Cerebellar cortex (tissue), 1 donor: ENCODE measurements at regions not wholly inside any gene's neighbourhood (a gene's known extent, or its start where the extent isn't known, plus 50 kb on each side); places are given as distances from the start of the nearest gene placed in this dataset.

Experiments
- DNase-seq: peaks from one replicate; pipeline ENCODE4 v3.0.0-alpha.2; 2015; ENCODE audit warnings: low spot score

- DNase-seq, result no peak
Observed at GRCh38 chr17:79218175-79218824, 143.7 kb downstream of the ENGASE start.

GRCh38 chr17:79217473-79218135 lies 143.0 kb downstream of the ENGASE start:
- no peak for DNase-seq

- DNase-seq, result no peak
Observed at GRCh38 chr17:79216826-79217225, 142.2 kb downstream of the ENGASE start.

- no peak for DNase-seq
Observed at GRCh38 chr17:79216391-79216790, 141.8 kb downstream of the ENGASE start.

- no peak for DNase-seq
Observed at GRCh38 chr17:79215631-79216030, 141.0 kb downstream of the ENGASE start.

- DNase-seq, result peak; percentile 72
Observed at GRCh38 chr17:79214940-79215604, 140.4 kb downstream of the ENGASE start.

GRCh38 chr17:79214459-79214858 lies 139.8 kb downstream of the ENGASE start:
- no peak for DNase-seq

GRCh38 chr17:79213305-79213704 lies 138.7 kb downstream of the ENGASE start:
- no peak for DNase-seq

GRCh38 chr17:79212149-79213087 lies 137.8 kb downstream of the ENGASE start:
- no peak for DNase-seq

GRCh38 chr17:79211061-79211770 lies 136.6 kb downstream of the ENGASE start:
- DNase-seq, result peak; percentile 81

- no peak for DNase-seq
Observed at GRCh38 chr17:79210638-79211037, 136.0 kb downstream of the ENGASE start.

GRCh38 chr17:79207960-79208359 lies 133.3 kb downstream of the ENGASE start:
- peak; percentile 54 for DNase-seq

GRCh38 chr17:79205688-79206205 lies 131.1 kb downstream of the ENGASE start:
- no peak for DNase-seq

- no peak for DNase-seq
Observed at GRCh38 chr17:79204261-79204660, 129.6 kb downstream of the ENGASE start.

GRCh38 chr17:79203657-79204056 lies 129.0 kb downstream of the ENGASE start:
- no peak for DNase-seq

- DNase-seq, result no peak
Observed at GRCh38 chr17:79203016-79203415, 128.4 kb downstream of the ENGASE start.

- no peak for DNase-seq
Observed at GRCh38 chr17:79202480-79202879, 127.9 kb downstream of the ENGASE start.

GRCh38 chr17:79201536-79202227 lies 127.1 kb downstream of the ENGASE start:
- no peak for DNase-seq

- no peak for DNase-seq
Observed at GRCh38 chr17:79201119-79201518, 126.5 kb downstream of the ENGASE start.

GRCh38 chr17:79196913-79197312 lies 122.3 kb downstream of the ENGASE start:
- no peak for DNase-seq
